ENCODE measurements at regions not wholly inside any gene's neighbourhood (a gene's known extent, or its start where the extent isn't known, plus 50 kb on each side); places are given as distances from the start of the nearest gene placed in this dataset.

GRCh38 chr13:68850160-68850559, 1257.5 kb upstream of the ATXN8OS start:
- DNase-seq = no peak
- H3K36me3 ChIP-seq = no peaks in the 10 kb centered on the region

GRCh38 chr13:68846663-68847062, 1261.0 kb upstream of the ATXN8OS start:
- Histone ChIP-seq H3K4me3 (ENCODE audit: low read depth, low read length) (no peak overlapping the region), H3K4me1 (no peaks in the 10 kb centered on the region; the same call in none of the 2 replicates), H3K9me3 (no peaks in the 10 kb centered on the region), H3K36me3 (no peaks in the 10 kb centered on the region), H3K27me3 (no peaks in the 10 kb centered on the region)
- TF ChIP-seq CTCF (IDR thresholded peaks at IDR 0.05; ENCODE audit: low read depth, low read length) = no peak
- DNase-seq = no peak

More at GRCh38 chr13:68850160-68850559, 1257.5 kb upstream of the ATXN8OS start:
- H3K4me1 ChIP-seq = no peaks in the 10 kb centered on the region; the same call in none of the 2 replicates
- no peaks in the 10 kb centered on the region for H3K9me3 ChIP-seq
- no peak overlapping the region for H3K4me3 ChIP-seq (ENCODE audit: low read depth, low read length)
- no peaks in the 10 kb centered on the region for H3K27me3 ChIP-seq
- TF ChIP-seq CTCF (IDR thresholded peaks at IDR 0.05; ENCODE audit: low read depth, low read length) = no peak

GRCh38 chr13:68834375-68834774, 1273.3 kb upstream of the ATXN8OS start:
- Histone ChIP-seq H3K4me1 (peaks cover 5% of the 10 kb centered on the region; the same call in 1 of the 2 replicates), H3K27me3 (no peaks in the 10 kb centered on the region), H3K4me3 (ENCODE audit: low read depth, low read length) (no peak overlapping the region), H3K36me3 (no peaks in the 10 kb centered on the region), H3K9me3 (no peaks in the 10 kb centered on the region)
- no peak for DNase-seq
- TF ChIP-seq CTCF (IDR thresholded peaks at IDR 0.05; ENCODE audit: low read depth, low read length) = no peak

GRCh38 chr13:68816715-68817114, 1290.9 kb upstream of the ATXN8OS start:
- TF ChIP-seq CTCF (IDR thresholded peaks at IDR 0.05; ENCODE audit: low read depth, low read length) = no peak
- no peak overlapping the region for H3K4me3 ChIP-seq (ENCODE audit: low read depth, low read length)
- H3K27me3 ChIP-seq = no peaks in the 10 kb centered on the region
- DNase-seq = no peak
- H3K4me1 ChIP-seq = no peaks in the 10 kb centered on the region
- H3K9me3 ChIP-seq = no peaks in the 10 kb centered on the region
- no peaks in the 10 kb centered on the region for H3K36me3 ChIP-seq

GRCh38 chr13:68813180-68813796, 1294.3 kb upstream of the ATXN8OS start:
- no peaks in the 10 kb centered on the region for H3K27me3 ChIP-seq
- H3K9me3 ChIP-seq = no peaks in the 10 kb centered on the region
- DNase-seq = no peak
- no peaks in the 10 kb centered on the region for H3K36me3 ChIP-seq
- H3K4me3 ChIP-seq (ENCODE audit: low read depth, low read length) = no peak overlapping the region
- H3K4me1 ChIP-seq = no peaks in the 10 kb centered on the region
- no peak for TF ChIP-seq CTCF (IDR thresholded peaks at IDR 0.05; ENCODE audit: low read depth, low read length)

- H3K4me1 ChIP-seq = no peaks in the 10 kb centered on the region
- no peaks in the 10 kb centered on the region for H3K27me3 ChIP-seq
- no peaks in the 10 kb centered on the region for H3K9me3 ChIP-seq
- H3K36me3 ChIP-seq = no peaks in the 10 kb centered on the region
- peak; percentile 10 for DNase-seq
- no peak overlapping the region for H3K4me3 ChIP-seq (ENCODE audit: low read depth, low read length)
- TF ChIP-seq CTCF (IDR thresholded peaks at IDR 0.05; ENCODE audit: low read depth, low read length) = peak; percentile 62
Measured at GRCh38 chr13:68810660-68811059, 1297.0 kb upstream of the ATXN8OS start.
